ENCODE measurements at regions not wholly inside any gene's neighbourhood (a gene's known extent, or its start where the extent isn't known, plus 50 kb on each side); places are given as distances from the start of the nearest gene placed in this dataset.
"Not testable (repeated sequence)": the region's sequence is repeated elsewhere in the genome, so short reads cannot be mapped to it uniquely, and the experiment has no call there.

DNA sequence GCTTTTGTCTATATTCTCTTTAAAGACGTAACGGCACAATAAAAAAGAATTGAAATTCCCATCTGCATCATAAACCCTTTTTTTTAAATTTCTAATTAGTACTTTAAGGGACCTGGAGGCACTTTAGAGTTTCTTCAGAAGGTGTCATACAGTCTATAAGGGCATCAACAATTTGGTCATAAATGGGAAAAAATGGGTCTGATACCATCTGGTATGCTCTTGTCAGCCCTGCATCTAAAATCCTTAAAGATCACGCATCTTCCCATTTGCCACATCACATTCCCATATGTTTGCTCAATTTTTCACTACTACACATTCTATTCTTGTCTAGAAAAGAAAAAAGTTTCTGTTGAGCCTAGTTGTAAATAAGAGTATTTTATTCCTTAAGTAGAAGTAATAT, 53.8 kb downstream of the COX7C start:
- DNase-seq = no peak

DNA sequence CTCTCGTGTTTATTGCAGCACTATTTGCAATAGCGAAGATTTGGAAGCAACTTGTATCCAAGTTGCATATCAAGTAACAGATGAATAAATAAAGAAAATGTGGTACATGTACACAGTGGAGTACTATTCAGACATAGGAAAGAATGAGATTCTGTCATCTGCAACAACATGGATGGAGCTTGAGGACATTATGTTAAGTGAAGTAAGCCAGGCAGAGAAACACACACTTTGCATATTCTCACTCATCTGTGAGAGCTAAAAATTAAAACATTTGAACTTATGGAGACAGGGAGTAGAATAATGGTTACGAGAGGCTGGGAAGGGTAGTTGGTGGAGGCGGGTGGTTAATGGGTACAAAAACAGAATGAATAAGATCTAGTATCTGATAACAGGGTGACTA, 56.3 kb downstream of the COX7C start:
- no peak for DNase-seq

- no peak for DNase-seq
These were observed 57.6 kb downstream of the COX7C start for GRCh38 chr5:86675311-86675710.

- peak; percentile 23 for DNase-seq
These were observed 61.8 kb downstream of the COX7C start for GRCh38 chr5:86679529-86679928.

- no peak for DNase-seq
These were observed 62.2 kb downstream of the COX7C start for GRCh38 chr5:86679949-86680348.

GRCh38 chr5:86684222-86684621, 66.5 kb downstream of the COX7C start:
- DNase-seq = no peak

- no peak for DNase-seq
These were observed 68.3 kb downstream of the COX7C start for GRCh38 chr5:86686046-86686445.

DNA sequence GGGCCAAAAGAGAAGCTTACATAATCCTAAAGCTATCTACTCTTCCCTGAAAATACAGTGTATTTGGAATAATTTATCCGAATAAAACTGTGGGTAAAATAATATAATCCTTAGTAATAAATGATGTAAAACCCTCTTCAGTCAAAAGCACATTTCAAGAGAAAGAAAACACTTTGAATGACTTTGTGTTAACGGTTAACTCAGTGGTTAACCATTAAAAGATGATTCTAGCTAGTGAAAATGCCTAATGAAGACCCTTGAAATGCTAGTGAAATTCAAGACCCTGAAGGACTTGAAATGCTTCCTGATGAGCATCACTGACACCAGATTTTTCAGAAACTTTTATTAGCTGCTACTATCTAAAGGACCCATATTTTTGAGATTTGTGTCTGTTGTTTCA, 70.7 kb downstream of the COX7C start:
- DNase-seq = no peak

GRCh38 chr5:86689103-86689729, 71.5 kb downstream of the COX7C start:
- no peak for DNase-seq

GRCh38 chr5:86709157-86709881, 91.6 kb downstream of the COX7C start:
- no peak for DNase-seq

DNA sequence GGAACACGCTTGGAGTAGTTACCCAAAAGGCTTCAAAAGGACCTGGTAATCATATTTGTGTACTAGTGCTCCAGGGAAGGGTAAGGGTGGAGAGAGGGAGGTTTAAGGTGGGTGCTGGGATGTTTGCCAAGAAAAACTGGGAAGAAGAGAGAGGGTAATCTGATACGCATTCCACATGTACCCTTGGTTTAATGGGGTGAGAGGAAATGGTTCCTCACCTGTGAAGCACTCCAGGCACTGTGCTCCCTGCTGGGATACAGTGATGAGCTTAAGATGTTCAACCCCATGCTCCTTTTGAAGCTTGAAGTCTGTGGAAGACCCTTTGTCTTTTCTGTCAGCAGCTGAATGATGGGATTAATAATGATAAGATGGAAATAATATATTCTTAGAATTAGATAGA, 98.4 kb downstream of the COX7C start:
- no peak for DNase-seq

DNA sequence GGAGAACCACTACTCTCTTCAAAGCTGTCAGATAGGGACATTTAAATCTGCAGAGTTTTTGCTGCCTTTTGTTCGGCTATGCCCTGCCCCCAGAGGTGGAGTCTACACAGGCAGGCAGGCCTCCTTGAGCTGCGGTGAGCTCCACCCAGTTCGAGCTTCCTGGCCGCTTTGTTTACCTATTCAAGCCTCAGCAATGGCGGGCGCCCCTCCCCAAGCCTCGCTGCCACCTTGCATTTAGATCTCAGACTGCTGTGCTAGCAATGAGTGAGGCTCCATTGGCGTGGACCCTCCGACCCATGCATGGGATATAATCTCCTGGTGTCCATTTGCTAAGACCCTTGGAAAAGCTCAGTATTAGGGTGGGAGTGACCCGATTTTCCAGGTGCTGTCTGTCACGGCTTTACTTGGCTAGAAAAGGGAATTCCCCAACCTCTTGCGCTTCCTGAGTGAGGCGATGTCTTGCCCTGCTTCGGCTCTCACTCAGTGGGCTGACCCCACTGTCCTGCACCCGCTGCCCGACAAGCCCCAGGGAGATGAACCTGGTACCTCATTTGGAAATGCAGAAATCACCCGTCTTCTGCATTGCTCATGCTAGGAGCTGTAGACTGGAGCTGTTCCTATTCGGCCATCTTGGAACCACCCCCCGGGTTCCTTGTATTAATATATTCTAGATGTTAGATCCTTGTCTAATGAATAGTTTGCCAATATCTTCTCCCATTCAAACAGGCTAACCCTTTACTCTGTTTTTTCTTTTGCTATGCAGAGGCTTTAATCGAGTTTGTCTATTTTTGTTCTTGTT, 113.8 kb downstream of the COX7C start:
- DNase-seq = not testable (repeated sequence)

- no peak for DNase-seq
These were observed 117.6 kb downstream of the COX7C start for GRCh38 chr5:86735370-86735769.

GRCh38 chr5:86737579-86737978, 119.8 kb downstream of the COX7C start:
- DNase-seq = no peak

GRCh38 chr5:86748538-86749105, 130.9 kb downstream of the COX7C start:
- DNase-seq = no peak

GRCh38 chr5:86749841-86750240, 132.1 kb downstream of the COX7C start:
- DNase-seq = no peak

DNA sequence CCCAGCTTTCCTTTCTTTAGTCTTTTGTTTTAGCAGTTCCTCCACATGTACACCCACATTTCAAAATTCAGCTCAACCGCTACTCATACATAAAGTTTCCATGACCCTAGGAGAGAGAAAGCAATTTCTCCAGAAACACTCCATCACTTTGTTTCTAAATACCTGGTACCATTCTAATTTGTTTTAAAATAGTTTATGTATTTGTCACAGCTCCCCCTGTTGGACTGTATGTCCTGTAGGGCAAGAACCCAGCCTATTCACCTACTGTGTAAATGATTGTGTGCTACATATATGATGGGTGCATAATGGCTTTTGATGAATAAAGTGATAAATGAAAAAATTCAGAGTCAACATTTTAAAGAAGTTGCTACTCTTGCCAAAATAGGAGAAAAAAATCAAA, 139.1 kb downstream of the COX7C start:
- DNase-seq = no peak

DNA sequence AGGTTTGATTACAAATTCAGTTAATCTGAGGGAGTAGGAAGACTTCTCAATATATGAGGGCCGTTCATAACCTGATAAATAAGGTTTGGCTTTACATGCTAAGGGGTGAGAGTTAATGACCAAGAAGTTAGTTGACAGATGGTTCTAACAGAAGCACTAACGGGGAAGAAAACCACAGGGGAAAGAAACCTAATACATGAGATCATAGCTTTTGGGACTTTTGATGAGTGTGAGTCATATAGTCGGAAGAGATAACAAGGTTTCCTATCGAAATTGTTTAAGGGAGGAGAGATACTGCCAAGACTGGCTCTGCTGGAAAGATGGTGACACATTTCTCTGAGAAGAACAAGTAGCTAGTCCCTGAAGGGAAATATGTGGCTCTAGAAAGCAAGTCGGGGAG, 140.1 kb downstream of the COX7C start:
- no peak for DNase-seq

GRCh38 chr5:86760661-86761060, 142.9 kb downstream of the COX7C start:
- DNase-seq = no peak

DNA sequence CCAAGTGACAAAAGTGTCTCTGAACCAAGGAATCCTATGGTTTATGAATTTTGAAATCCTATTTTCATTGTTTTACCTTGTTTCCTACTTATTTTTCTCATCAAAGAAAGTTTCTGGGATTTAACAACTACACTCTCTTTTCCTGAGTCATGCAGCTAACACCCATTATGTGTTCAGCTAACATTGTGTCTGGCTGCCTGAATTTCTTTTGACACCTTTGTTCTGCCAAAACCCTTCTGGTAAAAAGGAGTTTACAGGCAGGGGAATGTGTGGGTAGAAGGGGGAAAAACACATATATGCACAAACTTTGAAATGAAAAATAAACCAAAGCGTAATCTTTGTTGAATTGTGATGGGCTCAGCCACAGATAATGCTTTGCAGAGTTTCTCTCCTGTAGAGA, 146.2 kb downstream of the COX7C start:
- DNase-seq = no peak

- no peak for DNase-seq
These were observed 148.2 kb downstream of the COX7C start for GRCh38 chr5:86765778-86766502.

GRCh38 chr5:86768699-86769202, 151.0 kb downstream of the COX7C start:
- DNase-seq = no peak

DNA sequence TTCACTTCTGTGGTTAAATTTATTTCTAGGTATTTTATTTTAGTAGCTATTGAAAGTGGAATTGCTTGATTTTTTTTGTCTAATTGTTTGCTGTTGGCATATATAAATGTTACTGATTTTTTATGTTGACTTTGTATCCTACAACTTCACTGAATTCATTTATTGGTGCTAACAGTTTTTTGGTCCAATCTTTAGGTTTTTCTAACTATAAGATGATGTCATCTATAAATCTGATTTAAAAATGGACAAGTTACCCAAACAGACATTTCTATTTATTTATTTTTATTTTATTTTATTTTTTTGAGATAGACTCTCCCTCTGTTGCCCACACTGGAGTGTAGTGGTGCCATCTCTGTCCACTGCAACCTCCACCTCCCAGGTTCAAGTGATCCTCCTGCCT, 162.3 kb downstream of the COX7C start:
- DNase-seq = no peak

Data from NCI-H526 treated with DMSO at 0.1 percent for 48 hours (cell line).